ENCODE measurements at regions not wholly inside any gene's neighbourhood (a gene's known extent, or its start where the extent isn't known, plus 50 kb on each side); places are given as distances from the start of the nearest gene placed in this dataset.
"Not testable (repeated sequence)": the region's sequence is repeated elsewhere in the genome, so short reads cannot be mapped to it uniquely, and the experiment has no call there.

DNA sequence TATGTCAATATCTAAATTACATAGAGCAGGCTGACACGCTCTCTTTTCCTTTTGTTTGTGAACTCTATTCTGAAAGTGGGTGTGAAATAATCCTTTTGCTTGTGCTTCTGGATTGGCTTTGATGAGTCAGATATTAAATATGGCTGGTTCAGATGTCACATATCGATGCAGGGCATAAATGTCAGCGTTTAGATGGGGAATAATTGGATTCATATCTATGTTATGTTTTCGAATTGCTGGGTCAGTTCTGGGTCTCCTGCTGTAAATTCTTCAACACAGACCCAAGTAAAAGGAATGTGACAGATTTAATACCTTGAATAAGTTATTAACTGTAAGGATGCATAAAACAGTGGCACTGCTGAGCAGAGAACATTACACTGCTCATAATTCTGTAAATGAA lies 118.7 kb upstream of the SNX2 start:
- Histone ChIP-seq H3K27ac (no peak overlapping the region), H3K27me3 (no peaks in the 10 kb centered on the region), H3K9me3 (no peaks in the 10 kb centered on the region), H3K36me3 (no peaks in the 10 kb centered on the region), H3K4me3 (no peak overlapping the region), H3K4me1 (no peaks in the 10 kb centered on the region)
- intact Hi-C loops (cut with DNase I) = no loop called here
- no peak for DNase-seq (ENCODE audit: low spot score in 2 of 2)
- TF ChIP-seq CTCF (IDR thresholded peaks at IDR 0.05) = no peak

DNA sequence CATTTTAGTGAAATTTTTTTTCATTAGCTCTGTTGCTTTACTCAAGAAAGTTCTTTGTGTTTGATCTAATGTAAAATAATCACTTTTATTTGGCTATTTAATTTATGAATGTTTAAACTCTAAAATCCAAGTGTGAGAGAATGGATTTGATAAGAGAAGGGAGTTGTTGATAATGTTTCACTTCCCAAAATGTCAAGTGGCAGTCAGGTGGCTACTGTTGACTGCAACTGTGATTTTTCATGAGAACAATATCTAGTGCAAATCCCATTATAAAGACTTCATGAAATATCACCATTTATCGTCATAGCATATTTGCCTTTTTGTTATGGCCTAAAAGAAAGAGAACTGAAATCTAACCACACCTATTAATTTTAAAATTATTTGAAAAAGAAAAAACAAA lies 118.3 kb upstream of the SNX2 start:
- intact Hi-C loops (cut with DNase I) = no loop called here
- no peak for DNase-seq (ENCODE audit: low spot score in 2 of 2)
- H3K4me3 ChIP-seq = no peak overlapping the region
- TF ChIP-seq CTCF (IDR thresholded peaks at IDR 0.05) = no peak
- H3K36me3 ChIP-seq = no peaks in the 10 kb centered on the region
- no peaks in the 10 kb centered on the region for H3K9me3 ChIP-seq
- no peak overlapping the region for H3K27ac ChIP-seq
- H3K4me1 ChIP-seq = no peaks in the 10 kb centered on the region
- no peaks in the 10 kb centered on the region for H3K27me3 ChIP-seq

DNA sequence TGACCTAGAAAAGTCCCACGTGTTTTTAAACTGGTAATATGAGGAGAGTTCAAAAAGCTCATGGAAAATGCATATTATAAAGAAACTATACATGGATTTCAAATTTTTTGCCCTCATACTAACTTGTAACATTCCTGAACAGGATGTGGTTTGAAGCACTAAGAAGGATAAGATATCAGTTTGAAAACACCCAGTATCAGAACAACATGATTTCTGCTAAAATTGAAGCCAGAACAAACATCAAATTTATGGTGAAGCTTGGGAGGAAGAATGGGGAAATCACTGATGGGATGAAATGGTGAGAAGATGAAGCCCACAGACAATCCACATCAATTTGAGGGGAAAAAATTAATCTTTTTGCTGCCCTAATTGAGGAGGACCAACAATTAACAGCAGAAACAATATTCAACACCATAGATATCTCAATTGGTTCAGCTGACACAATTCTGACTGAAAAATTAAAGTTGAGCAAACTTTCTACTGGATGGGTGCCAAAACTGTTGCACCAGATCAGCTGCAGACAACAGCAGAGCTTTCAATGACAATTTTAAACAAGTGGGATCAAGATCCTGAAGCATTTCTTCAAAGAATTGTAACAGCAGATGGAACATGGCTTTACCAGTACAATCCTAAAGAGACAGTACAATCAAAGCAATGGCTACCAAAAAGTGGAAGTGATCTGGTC lies 113.2 kb upstream of the SNX2 start:
- no peak for DNase-seq (ENCODE audit: low spot score in 2 of 2)
- H3K36me3 ChIP-seq = no peaks in the 10 kb centered on the region
- H3K27me3 ChIP-seq = no peaks in the 10 kb centered on the region
- H3K4me3 ChIP-seq = no peak overlapping the region
- no peaks in the 10 kb centered on the region for H3K9me3 ChIP-seq
- intact Hi-C loops (cut with DNase I) = no loop called here
- H3K27ac ChIP-seq = no peak overlapping the region
- no peaks in the 10 kb centered on the region for H3K4me1 ChIP-seq
- no peak for TF ChIP-seq CTCF (IDR thresholded peaks at IDR 0.05)

GRCh38 chr5:122665051-122665450 lies 109.8 kb upstream of the SNX2 start:
- Histone ChIP-seq H3K36me3 (no peaks in the 10 kb centered on the region), H3K27me3 (no peaks in the 10 kb centered on the region), H3K4me1 (no peaks in the 10 kb centered on the region), H3K4me3 (no peak overlapping the region), H3K9me3 (no peaks in the 10 kb centered on the region), H3K27ac (no peak overlapping the region)
- no peak for DNase-seq (ENCODE audit: low spot score in 2 of 2)
- intact Hi-C loops (cut with DNase I) = no loop called here
- no peak for TF ChIP-seq CTCF (IDR thresholded peaks at IDR 0.05)

GRCh38 chr5:122668552-122668951 lies 106.3 kb upstream of the SNX2 start:
- no peaks in the 10 kb centered on the region for H3K4me1 ChIP-seq
- intact Hi-C loops (cut with DNase I) = no loop called here

GRCh38 chr5:122669709-122670108 lies 105.2 kb upstream of the SNX2 start:
- DNase-seq (ENCODE audit: low spot score in 2 of 2); H3K4me1 ChIP-seq; intact Hi-C loops (cut with DNase I); H3K36me3 ChIP-seq; H3K27ac ChIP-seq; H3K27me3 ChIP-seq; H3K4me3 ChIP-seq; H3K9me3 ChIP-seq: not testable (repeated sequence)

More at GRCh38 chr5:122668552-122668951, 106.3 kb upstream of the SNX2 start:
- H3K27ac ChIP-seq = no peak overlapping the region
- no peaks in the 10 kb centered on the region for H3K36me3 ChIP-seq
- H3K9me3 ChIP-seq = no peaks in the 10 kb centered on the region
- TF ChIP-seq CTCF (IDR thresholded peaks at IDR 0.05) = no peak
- H3K4me3 ChIP-seq = no peak overlapping the region
- no peak for DNase-seq (ENCODE audit: low spot score in 2 of 2)
- H3K27me3 ChIP-seq = no peaks in the 10 kb centered on the region

All from ascending aorta (tissue), 2 donors.